IPS-15b (cell line): ENCODE measurements at regions not wholly inside any gene's neighbourhood (a gene's known extent, or its start where the extent isn't known, plus 50 kb on each side); places are given as distances from the start of the nearest gene placed in this dataset.

Source experiments
- H3K27me3 ChIP-seq: one replicate; pipeline ENCODE4 v1.6.1; 2013; ENCODE audit warnings: low read length; ENCODE audit not compliant: control insufficient read depth, insufficient read depth
- H3K36me3 ChIP-seq: one replicate; pipeline ENCODE4 v1.6.1; 2013; ENCODE audit warnings: low read length; ENCODE audit not compliant: control insufficient read depth, insufficient read depth
- H3K4me1 ChIP-seq: one replicate; pipeline ENCODE4 v1.6.1; 2013; ENCODE audit warnings: mild to moderate bottlenecking, low read length; ENCODE audit not compliant: control insufficient read depth, insufficient read depth
- H3K4me3 ChIP-seq: one replicate; pipeline ENCODE4 v1.5.1; 2013; ENCODE audit warnings: low read depth, low read length
- H3K9ac ChIP-seq: one replicate; pipeline ENCODE4 v1.6.1; 2013; ENCODE audit warnings: low read depth, mild to moderate bottlenecking, low read length
- H3K9me3 ChIP-seq: one replicate; pipeline ENCODE4 v1.6.1; 2013; ENCODE audit warnings: mild to moderate bottlenecking, low read length; ENCODE audit not compliant: control insufficient read depth, insufficient read depth

DNA sequence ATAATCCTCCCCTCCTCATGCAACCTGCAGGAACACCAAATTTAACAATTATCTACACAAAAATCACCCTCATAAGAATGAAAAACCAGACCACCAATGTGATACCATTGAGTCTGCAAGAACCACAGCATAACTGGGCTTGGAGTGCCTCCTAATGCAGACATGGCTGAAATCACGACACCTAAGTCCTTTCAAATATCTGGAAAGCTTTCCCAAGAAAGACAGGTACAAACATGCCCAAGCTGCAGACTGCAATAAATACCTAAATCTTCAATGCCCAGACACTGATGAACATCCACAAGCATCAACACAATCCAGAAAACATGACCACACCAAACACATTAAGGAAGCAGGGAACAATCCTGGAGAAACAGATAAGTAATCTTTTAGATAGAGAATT lies 417.1 kb downstream of the LMO7 start:
- H3K4me3 ChIP-seq: no peak overlapping the region
- H3K9me3 ChIP-seq: no peaks in the 10 kb centered on the region
- no peaks in the 10 kb centered on the region for H3K36me3 ChIP-seq
- no peaks in the 10 kb centered on the region for H3K27me3 ChIP-seq
- no peaks in the 10 kb centered on the region for H3K4me1 ChIP-seq
- H3K9ac ChIP-seq: no peak overlapping the region

DNA sequence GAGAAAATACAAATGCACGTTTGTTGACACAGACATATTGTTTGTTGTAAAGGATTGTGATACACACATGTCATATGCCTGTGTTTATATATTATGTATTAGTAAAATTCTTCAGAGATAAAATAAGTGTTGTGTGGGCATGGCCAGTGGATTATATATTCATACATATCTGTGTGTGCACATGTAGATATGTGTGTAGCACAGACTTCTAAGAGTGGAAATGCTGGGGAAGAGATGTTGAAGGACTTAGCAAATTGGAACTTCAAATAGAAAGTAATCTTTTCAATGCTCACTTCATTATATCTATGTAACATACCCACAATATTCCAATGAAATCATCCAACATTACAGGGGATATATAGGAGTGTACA lies 413.2 kb downstream of the LMO7 start:
- Histone ChIP-seq H3K36me3 (no peaks in the 10 kb centered on the region), H3K4me1 (no peaks in the 10 kb centered on the region), H3K4me3 (no peak overlapping the region), H3K9ac (no peak overlapping the region), H3K9me3 (no peaks in the 10 kb centered on the region), H3K27me3 (no peaks in the 10 kb centered on the region)

GRCh38 chr13:76048675-76049375 lies 412.7 kb downstream of the LMO7 start:
- no peak overlapping the region for H3K9ac ChIP-seq
- no peak overlapping the region for H3K4me3 ChIP-seq
- H3K27me3 ChIP-seq: no peaks in the 10 kb centered on the region
- no peaks in the 10 kb centered on the region for H3K9me3 ChIP-seq
- H3K4me1 ChIP-seq: no peaks in the 10 kb centered on the region
- H3K36me3 ChIP-seq: no peaks in the 10 kb centered on the region

DNA sequence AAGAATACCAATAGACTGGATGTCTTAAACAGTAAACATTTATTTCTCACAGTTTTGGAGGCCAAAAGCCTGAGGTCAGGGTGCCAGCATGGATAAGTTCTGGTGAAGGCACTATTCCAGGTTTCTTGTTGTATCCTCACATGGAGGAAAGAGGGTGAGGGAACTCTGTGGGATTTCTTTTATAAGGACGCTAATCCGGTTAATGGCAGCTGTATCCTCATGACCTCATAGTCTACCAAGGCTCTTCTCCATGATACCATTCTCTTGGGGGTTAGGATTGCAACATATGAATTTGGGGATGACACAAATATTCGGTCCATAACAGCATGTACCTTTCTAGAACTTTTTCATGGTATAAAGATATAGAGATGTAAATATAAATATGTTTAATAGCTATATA lies 412.0 kb downstream of the LMO7 start:
- Histone ChIP-seq H3K4me1 (no peaks in the 10 kb centered on the region), H3K9ac (no peak overlapping the region), H3K27me3 (no peaks in the 10 kb centered on the region), H3K9me3 (no peaks in the 10 kb centered on the region), H3K4me3 (no peak overlapping the region), H3K36me3 (no peaks in the 10 kb centered on the region)

DNA sequence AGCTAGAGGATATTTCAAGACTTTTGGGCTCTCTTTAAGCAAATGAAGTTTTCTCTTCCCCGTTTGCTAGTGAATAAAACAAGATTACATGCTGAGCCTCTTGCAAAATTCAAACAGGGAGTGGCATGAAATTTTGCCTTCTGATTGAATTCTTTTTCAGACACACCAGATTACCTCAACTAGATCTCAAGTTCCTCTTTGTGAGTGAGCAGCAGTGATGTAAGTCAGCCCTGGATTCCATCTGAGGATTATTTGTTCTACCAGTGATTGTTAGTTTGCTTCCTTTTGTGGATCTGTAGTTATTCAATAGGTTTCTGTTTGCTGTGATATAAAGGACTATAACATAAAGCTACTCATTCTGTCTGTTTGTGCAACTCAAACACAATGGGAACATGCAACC lies 407.7 kb downstream of the LMO7 start:
- H3K9ac ChIP-seq: no peak overlapping the region
- no peaks in the 10 kb centered on the region for H3K27me3 ChIP-seq
- H3K4me1 ChIP-seq: no peaks in the 10 kb centered on the region
- no peaks in the 10 kb centered on the region for H3K36me3 ChIP-seq
- H3K9me3 ChIP-seq: no peaks in the 10 kb centered on the region
- H3K4me3 ChIP-seq: no peak overlapping the region

DNA sequence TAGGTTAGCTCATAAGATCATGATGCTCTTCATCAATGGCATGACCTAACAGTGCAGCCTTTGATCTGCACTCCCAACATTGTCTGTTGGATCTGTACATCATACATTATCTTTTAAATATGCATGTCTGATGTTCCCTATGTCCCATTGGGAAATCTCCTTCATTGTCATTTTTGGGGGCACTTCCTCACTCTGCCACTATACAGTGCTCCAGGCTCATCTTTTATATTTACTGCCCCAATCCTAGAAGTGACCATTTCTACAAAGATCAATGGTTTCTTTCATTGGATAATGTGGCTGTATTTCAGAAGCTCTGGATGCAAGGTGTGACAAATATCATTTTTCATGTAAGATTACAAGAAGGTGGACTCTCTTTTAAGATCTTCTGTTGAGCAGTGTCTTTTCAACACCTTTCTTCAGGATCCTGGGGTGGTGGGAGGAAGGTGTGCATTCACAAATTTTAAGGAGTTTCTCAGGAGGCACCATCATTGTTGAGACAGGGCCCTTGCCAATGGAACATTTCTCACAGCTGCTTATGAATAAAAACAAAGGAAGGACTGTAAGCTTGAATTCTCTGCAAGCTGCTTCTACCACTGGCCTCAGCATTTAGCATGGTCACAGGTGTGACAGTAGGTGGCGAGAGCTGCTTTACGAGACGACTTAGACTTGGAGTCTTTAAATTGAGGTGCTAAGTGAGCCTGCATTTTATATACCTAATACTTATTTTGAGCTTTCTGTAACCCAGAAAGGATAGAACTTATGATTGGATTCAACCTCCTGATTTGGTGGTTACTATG lies 403.0 kb downstream of the LMO7 start:
- Histone ChIP-seq H3K9me3 (no peaks in the 10 kb centered on the region), H3K36me3 (no peaks in the 10 kb centered on the region), H3K4me3 (no peak overlapping the region), H3K27me3 (no peaks in the 10 kb centered on the region), H3K9ac (no peak overlapping the region), H3K4me1 (no peaks in the 10 kb centered on the region)

- no peaks in the 10 kb centered on the region for H3K36me3 ChIP-seq
- H3K9me3 ChIP-seq: no peaks in the 10 kb centered on the region
- H3K27me3 ChIP-seq: no peaks in the 10 kb centered on the region
- H3K9ac ChIP-seq: no peak overlapping the region
- no peaks in the 10 kb centered on the region for H3K4me1 ChIP-seq
- H3K4me3 ChIP-seq: no peak overlapping the region
These were observed 400.0 kb downstream of the LMO7 start for GRCh38 chr13:76036176-76036575.

GRCh38 chr13:76035711-76036110 lies 399.6 kb downstream of the LMO7 start:
- Histone ChIP-seq H3K4me3 (no peak overlapping the region), H3K9me3 (no peaks in the 10 kb centered on the region), H3K36me3 (no peaks in the 10 kb centered on the region), H3K4me1 (no peaks in the 10 kb centered on the region), H3K9ac (no peak overlapping the region), H3K27me3 (no peaks in the 10 kb centered on the region)

GRCh38 chr13:76029706-76030105 lies 393.6 kb downstream of the LMO7 start:
- Histone ChIP-seq H3K4me1 (peaks cover 3% of the 10 kb centered on the region), H3K27me3 (no peaks in the 10 kb centered on the region), H3K9me3 (no peaks in the 10 kb centered on the region), H3K36me3 (no peaks in the 10 kb centered on the region), H3K9ac (no peak overlapping the region), H3K4me3 (no peak overlapping the region)

DNA sequence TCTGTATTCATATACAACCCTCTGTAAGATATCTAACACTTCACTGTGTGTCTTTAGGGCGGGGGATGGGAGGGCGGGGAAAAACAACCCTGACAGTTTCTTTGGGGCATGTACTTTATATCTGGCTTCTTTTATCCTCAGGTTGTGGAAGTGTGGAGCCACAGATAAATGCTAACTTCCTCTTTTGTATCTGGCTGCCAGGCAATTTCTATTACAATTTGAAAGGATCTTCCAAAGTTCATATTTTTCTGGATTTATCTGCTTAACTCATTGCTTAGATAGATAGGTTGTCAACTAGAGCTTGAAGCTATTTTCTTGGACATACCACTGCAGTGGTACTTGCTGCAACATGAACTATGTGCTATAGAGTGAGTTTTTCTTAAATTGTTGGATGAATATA lies 393.0 kb downstream of the LMO7 start:
- peaks cover 3% of the 10 kb centered on the region for H3K4me1 ChIP-seq
- no peak overlapping the region for H3K9ac ChIP-seq
- no peaks in the 10 kb centered on the region for H3K9me3 ChIP-seq
- no peaks in the 10 kb centered on the region for H3K36me3 ChIP-seq
- no peaks in the 10 kb centered on the region for H3K27me3 ChIP-seq
- no peak overlapping the region for H3K4me3 ChIP-seq

DNA sequence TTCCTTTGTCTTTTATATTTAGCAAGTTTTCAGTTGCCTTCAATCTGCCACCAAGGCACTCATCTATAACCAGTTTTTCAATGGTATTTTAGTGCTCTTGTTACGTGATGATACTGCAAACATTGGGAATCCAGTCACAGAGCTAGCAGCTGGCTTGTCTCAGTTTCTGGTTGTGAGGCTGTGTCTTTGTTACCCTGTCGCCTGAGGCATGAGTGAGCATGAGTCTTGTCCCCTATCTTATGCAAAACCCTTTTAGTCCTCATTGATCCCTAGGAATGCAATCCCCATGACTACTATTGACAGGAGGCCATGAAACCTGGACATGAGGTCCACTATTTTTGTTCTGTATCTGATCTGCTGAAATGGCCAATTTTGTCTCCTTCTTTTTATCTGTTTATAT lies 391.0 kb downstream of the LMO7 start:
- H3K27me3 ChIP-seq: no peaks in the 10 kb centered on the region
- H3K4me3 ChIP-seq: no peak overlapping the region
- peaks cover 3% of the 10 kb centered on the region for H3K4me1 ChIP-seq
- H3K9ac ChIP-seq: no peak overlapping the region
- no peaks in the 10 kb centered on the region for H3K9me3 ChIP-seq
- H3K36me3 ChIP-seq: no peaks in the 10 kb centered on the region

DNA sequence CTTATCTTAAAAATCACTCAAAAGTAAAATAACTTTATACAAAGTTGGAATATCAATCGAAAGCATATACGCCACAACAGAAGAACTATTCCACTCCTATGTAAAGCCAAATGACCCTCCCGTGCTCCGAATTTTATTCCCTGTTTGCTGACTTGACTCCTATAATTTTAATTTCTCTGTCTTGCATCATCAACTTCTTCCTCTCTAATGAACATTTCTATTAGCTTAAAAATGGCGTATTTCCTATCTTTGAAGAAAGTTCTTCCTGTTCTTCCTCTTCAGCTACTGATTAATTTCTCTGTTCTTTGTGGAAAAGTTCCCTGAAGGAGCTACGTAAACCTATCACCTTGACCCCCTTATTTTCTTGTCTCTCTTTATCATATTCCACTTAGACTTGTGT lies 389.3 kb downstream of the LMO7 start:
- Histone ChIP-seq H3K4me1 (peaks cover 3% of the 10 kb centered on the region), H3K36me3 (no peaks in the 10 kb centered on the region), H3K4me3 (no peak overlapping the region), H3K9me3 (no peaks in the 10 kb centered on the region), H3K27me3 (no peaks in the 10 kb centered on the region), H3K9ac (no peak overlapping the region)
